ENCODE measurements at regions not wholly inside any gene's neighbourhood (a gene's known extent, or its start where the extent isn't known, plus 50 kb on each side); places are given as distances from the start of the nearest gene placed in this dataset.

DNA sequence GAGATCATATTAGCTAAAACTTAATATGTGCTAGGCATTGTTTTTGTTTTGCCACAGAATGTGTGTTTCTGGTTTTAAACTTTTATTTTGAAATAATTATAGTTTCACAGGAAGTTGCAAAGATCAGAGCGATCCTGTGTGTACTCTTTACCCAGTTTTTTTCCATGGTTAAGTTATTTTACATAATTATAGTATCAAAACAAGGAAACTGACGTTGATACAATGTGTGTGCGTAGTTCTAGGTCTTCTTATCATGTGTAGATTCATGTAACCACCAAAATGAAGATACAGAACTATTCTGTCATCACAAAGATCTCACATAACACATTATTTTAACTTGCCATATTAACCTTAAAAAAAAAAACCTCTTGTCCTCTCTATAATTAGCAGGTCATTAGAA lies 69.2 kb downstream of the BLTP1 start:
- TF ChIP-seq POLR2A (IDR thresholded peaks at IDR 0.05), result no peak
- TF ChIP-seq, protein P1, sequence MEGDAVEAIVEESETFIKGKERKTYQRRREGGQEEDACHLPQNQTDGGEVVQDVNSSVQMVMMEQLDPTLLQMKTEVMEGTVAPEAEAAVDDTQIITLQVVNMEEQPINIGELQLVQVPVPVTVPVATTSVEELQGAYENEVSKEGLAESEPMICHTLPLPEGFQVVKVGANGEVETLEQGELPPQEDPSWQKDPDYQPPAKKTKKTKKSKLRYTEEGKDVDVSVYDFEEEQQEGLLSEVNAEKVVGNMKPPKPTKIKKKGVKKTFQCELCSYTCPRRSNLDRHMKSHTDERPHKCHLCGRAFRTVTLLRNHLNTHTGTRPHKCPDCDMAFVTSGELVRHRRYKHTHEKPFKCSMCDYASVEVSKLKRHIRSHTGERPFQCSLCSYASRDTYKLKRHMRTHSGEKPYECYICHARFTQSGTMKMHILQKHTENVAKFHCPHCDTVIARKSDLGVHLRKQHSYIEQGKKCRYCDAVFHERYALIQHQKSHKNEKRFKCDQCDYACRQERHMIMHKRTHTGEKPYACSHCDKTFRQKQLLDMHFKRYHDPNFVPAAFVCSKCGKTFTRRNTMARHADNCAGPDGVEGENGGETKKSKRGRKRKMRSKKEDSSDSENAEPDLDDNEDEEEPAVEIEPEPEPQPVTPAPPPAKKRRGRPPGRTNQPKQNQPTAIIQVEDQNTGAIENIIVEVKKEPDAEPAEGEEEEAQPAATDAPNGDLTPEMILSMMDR (IDR thresholded peaks at IDR 0.05), result no peak
